GM12892 (cell line): ENCODE measurements at regions not wholly inside any gene's neighbourhood (a gene's known extent, or its start where the extent isn't known, plus 50 kb on each side); places are given as distances from the start of the nearest gene placed in this dataset.

Experiments used
- POLR2A ChIP-seq: IDR thresholded peaks from 2 replicates; pipeline ENCODE4 v1.6.1; 2011; ENCODE audit warnings: low read depth, low read length, control low read depth
- TAF1 ChIP-seq: IDR thresholded peaks from 2 replicates; pipeline ENCODE4 v1.6.1; 2011; ENCODE audit warnings: low read depth, mild to moderate bottlenecking, control low read depth, low read length, borderline replicate concordance

GRCh38 chr16:26593700-26594099 is 473.0 kb upstream of the C16orf82 start:
- no peak for TF ChIP-seq POLR2A
- no peak for TF ChIP-seq TAF1
